IPS-20b (cell line): ENCODE measurements at regions not wholly inside any gene's neighbourhood (a gene's known extent, or its start where the extent isn't known, plus 50 kb on each side); places are given as distances from the start of the nearest gene placed in this dataset.
"Not testable (repeated sequence)": the region's sequence is repeated elsewhere in the genome, so short reads cannot be mapped to it uniquely, and the experiment has no call there.

Source experiments
- H3K27ac ChIP-seq: one replicate; pipeline ENCODE4 v1.5.1; 2013; ENCODE audit warnings: low read length
- H3K27me3 ChIP-seq: 2 replicates; pipeline ENCODE4 v1.6.1; 2013; ENCODE audit warnings: mild to moderate bottlenecking, low read length, inconsistent platforms; ENCODE audit not compliant: insufficient read depth
- H3K36me3 ChIP-seq: 2 replicates; pipeline ENCODE4 v1.6.1; 2013; ENCODE audit warnings: low read depth, mild to moderate bottlenecking, inconsistent platforms, low read length, moderate library complexity; ENCODE audit not compliant: insufficient read depth
- H3K4me1 ChIP-seq: 2 replicates; pipeline ENCODE4 v1.6.1; 2013; ENCODE audit warnings: mild to moderate bottlenecking, control low read depth, inconsistent platforms, low read length, moderate library complexity; ENCODE audit not compliant: insufficient read depth
- H3K4me3 ChIP-seq: 2 replicates; pipeline ENCODE4 v1.5.1; 2013; ENCODE audit warnings: mild to moderate bottlenecking, low read length, inconsistent platforms
- H3K9ac ChIP-seq: 2 replicates; pipeline ENCODE4 v1.6.1; 2013; ENCODE audit warnings: low read depth, mild to moderate bottlenecking, inconsistent platforms, low read length, moderate library complexity
- H3K9me3 ChIP-seq: 2 replicates; pipeline ENCODE4 v1.6.1; 2013; ENCODE audit warnings: mild to moderate bottlenecking, low read depth, low read length, inconsistent platforms; ENCODE audit not compliant: insufficient read depth

- H3K4me3 ChIP-seq, H3K4me1 ChIP-seq, H3K36me3 ChIP-seq, H3K27ac ChIP-seq, H3K9me3 ChIP-seq, H3K9ac ChIP-seq, H3K27me3 ChIP-seq: not testable (repeated sequence)
Observed at GRCh38 chr1:149157409-149157808, 54.1 kb upstream of the NBPF9 start.

GRCh38 chr1:149158308-149158707, 55.0 kb upstream of the NBPF9 start:
- H3K9me3 ChIP-seq, H3K36me3 ChIP-seq, H3K27me3 ChIP-seq, H3K4me1 ChIP-seq, H3K4me3 ChIP-seq, H3K27ac ChIP-seq, H3K9ac ChIP-seq: not testable (repeated sequence)

GRCh38 chr1:149163063-149163444, 59.7 kb upstream of the NBPF9 start:
- not testable (repeated sequence) for H3K9ac ChIP-seq, H3K27me3 ChIP-seq, H3K4me3 ChIP-seq, H3K36me3 ChIP-seq, H3K9me3 ChIP-seq, H3K4me1 ChIP-seq, H3K27ac ChIP-seq

- not testable (repeated sequence) for H3K9ac ChIP-seq, H3K27ac ChIP-seq
Observed at GRCh38 chr1:149174765-149175164, 71.4 kb upstream of the NBPF9 start.

GRCh38 chr1:149175812-149176211, 72.5 kb upstream of the NBPF9 start:
- H3K27ac ChIP-seq, H3K36me3 ChIP-seq, H3K9ac ChIP-seq, H3K4me3 ChIP-seq, H3K9me3 ChIP-seq, H3K27me3 ChIP-seq, H3K4me1 ChIP-seq: not testable (repeated sequence)

More at GRCh38 chr1:149174765-149175164, 71.4 kb upstream of the NBPF9 start:
- not testable (repeated sequence) for H3K36me3 ChIP-seq, H3K27me3 ChIP-seq, H3K4me3 ChIP-seq, H3K9me3 ChIP-seq, H3K4me1 ChIP-seq

GRCh38 chr1:149176453-149177316, 73.3 kb upstream of the NBPF9 start:
- peak overlapping the region; percentile 58; the same call in 1 of the 2 replicates for H3K9ac ChIP-seq
- peak overlapping the region; percentile 56; the same call in 1 of the 2 replicates for H3K4me3 ChIP-seq
- H3K36me3 ChIP-seq: not testable (repeated sequence)

GRCh38 chr1:149190742-149191141, 87.4 kb upstream of the NBPF9 start:
- H3K27ac ChIP-seq, H3K9ac ChIP-seq, H3K9me3 ChIP-seq, H3K4me3 ChIP-seq, H3K4me1 ChIP-seq, H3K36me3 ChIP-seq, H3K27me3 ChIP-seq: not testable (repeated sequence)

More at GRCh38 chr1:149176453-149177316, 73.3 kb upstream of the NBPF9 start:
- not testable (repeated sequence) for H3K27ac ChIP-seq, H3K9me3 ChIP-seq, H3K4me1 ChIP-seq, H3K27me3 ChIP-seq

GRCh38 chr1:149196651-149197050, 93.3 kb upstream of the NBPF9 start:
- not testable (repeated sequence) for H3K27me3 ChIP-seq, H3K36me3 ChIP-seq, H3K4me3 ChIP-seq, H3K4me1 ChIP-seq, H3K9me3 ChIP-seq, H3K9ac ChIP-seq, H3K27ac ChIP-seq

- not testable (repeated sequence) for H3K27me3 ChIP-seq, H3K4me3 ChIP-seq, H3K36me3 ChIP-seq, H3K4me1 ChIP-seq, H3K9ac ChIP-seq, H3K27ac ChIP-seq, H3K9me3 ChIP-seq
Observed at GRCh38 chr1:149200567-149200966, 97.2 kb upstream of the NBPF9 start.

- not testable (repeated sequence) for H3K27ac ChIP-seq, H3K9me3 ChIP-seq, H3K4me3 ChIP-seq, H3K9ac ChIP-seq, H3K36me3 ChIP-seq, H3K4me1 ChIP-seq, H3K27me3 ChIP-seq
Observed at GRCh38 chr1:149202283-149202682, 98.9 kb upstream of the NBPF9 start.

GRCh38 chr1:149204396-149204795, 101.0 kb upstream of the NBPF9 start:
- H3K9ac ChIP-seq, H3K9me3 ChIP-seq, H3K4me1 ChIP-seq, H3K36me3 ChIP-seq, H3K4me3 ChIP-seq, H3K27ac ChIP-seq, H3K27me3 ChIP-seq: not testable (repeated sequence)

- not testable (repeated sequence) for H3K36me3 ChIP-seq, H3K9ac ChIP-seq, H3K4me1 ChIP-seq, H3K4me3 ChIP-seq, H3K9me3 ChIP-seq, H3K27me3 ChIP-seq, H3K27ac ChIP-seq
Observed at GRCh38 chr1:149208836-149209235, 105.5 kb upstream of the NBPF9 start.
